ENCODE measurements at regions not wholly inside any gene's neighbourhood (a gene's known extent, or its start where the extent isn't known, plus 50 kb on each side); places are given as distances from the start of the nearest gene placed in this dataset.
"Not testable (repeated sequence)": the region's sequence is repeated elsewhere in the genome, so short reads cannot be mapped to it uniquely, and the experiment has no call there.

DNA sequence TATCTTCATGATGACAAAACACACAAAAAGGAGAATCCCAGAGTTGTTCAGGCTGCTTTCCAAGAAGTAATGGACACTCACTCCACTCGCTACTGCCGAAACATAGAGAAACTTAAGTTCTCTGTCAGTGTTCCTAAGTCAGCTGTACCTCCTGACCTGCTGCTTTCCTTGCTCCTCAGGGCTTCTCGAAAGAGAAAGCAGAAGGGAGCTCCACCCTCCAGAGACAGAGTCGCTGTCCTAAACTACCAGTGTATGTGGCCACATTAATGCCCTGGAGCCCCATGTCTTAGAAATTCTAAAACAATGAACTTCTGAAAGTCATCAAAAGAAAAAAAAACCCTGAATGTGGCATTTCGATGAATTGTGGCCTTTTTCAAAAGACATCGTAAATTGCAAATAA is 390.8 kb upstream of the MON1B start:
- DNase-seq (ENCODE audit: low read depth): no peak

DNA sequence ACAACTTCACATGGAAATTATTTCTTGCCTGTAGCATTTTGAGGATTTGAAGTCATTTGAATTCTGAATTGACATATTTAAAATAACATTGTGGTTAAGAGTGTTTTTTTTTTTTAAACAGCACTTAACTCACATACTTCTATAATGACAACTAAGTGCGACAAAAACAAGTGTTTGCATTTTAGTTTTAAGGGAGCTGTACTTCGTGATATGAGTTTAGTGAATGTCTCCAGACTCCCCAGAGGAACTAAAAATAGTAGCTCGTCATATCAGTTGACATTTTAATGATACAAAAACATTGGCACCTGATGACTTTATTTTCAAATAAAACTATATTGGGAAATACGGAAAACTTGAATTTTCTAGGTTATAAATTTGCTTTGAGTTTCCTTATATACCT is 389.6 kb upstream of the MON1B start:
- DNase-seq (ENCODE audit: low read depth): no peak

DNA sequence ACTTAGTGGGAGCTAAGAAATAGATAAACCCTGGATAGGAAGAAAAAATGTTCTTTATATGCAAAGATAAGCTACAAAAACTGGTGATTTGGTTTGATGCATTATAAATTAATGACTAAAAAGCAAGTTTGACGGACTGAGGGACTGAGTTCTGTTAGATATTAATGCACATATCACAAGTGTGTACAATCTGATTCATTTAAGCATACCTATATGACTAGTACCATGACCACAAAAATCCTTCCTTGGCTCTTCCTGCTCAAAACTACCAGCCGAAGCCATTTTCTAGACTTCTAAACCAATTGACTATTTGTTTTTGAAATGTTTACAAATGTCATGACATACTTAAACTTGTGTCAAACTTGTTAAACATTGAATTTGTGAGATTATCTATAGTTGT is 374.5 kb upstream of the MON1B start:
- DNase-seq (ENCODE audit: low read depth): no peak

DNA sequence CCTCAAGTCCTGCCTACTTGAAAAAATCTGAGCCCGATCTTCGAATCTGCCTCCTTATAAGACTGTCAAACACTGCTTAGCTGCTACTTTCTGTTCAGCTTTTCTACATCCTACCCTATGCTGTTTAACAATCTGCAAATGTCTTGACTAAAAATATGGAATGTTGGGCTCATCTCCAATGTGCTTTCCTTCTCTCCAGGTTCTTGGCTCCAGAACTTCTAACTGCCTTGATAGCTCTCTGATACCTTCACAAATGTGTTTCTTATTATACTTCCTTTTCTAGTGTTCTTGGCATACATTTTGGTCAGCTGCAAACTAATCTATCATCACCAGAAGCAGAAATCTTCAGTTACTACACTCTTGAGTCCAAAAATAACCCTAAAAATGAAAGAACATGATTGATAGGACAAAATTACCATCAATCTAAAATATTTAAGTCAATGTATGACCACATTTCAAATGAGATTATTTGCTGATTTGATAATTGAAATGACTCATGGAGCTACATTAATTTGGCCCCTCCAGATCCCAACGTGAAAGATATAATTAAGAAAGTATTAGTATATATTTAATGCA is 372.3 kb upstream of the MON1B start:
- no peak for DNase-seq (ENCODE audit: low read depth)

DNA sequence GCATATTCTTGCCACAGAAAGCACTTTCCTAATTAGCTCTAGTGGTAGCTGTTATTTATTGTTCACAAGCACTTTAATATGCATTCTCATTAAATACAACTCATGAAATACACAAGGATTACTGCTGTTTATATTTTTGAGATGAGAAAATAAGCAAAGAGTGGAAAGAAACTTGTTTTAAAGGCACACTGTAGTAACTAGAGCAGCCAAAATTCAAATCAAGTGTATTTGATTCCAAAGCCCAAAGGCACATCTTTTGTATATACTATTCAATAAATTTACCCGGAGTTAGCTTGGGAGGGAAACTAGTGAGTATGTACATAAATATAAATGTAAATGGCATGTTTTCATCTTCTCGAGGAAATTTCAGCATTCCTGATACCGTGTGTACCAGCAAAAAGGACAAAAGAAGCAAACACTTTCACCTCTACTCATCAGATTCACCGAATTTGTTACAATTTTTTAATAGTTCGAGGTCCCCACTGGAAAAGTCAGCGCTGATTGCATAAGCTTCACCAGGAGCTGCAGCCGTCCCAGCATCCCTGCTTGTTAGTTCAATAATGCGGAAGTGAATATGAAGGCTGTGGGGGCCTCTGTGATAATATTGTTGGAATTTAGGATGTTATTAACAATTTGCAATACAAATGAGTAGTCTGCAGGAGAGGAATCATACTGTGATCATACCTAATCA is 371.6 kb upstream of the MON1B start:
- no peak for DNase-seq (ENCODE audit: low read depth)

DNA sequence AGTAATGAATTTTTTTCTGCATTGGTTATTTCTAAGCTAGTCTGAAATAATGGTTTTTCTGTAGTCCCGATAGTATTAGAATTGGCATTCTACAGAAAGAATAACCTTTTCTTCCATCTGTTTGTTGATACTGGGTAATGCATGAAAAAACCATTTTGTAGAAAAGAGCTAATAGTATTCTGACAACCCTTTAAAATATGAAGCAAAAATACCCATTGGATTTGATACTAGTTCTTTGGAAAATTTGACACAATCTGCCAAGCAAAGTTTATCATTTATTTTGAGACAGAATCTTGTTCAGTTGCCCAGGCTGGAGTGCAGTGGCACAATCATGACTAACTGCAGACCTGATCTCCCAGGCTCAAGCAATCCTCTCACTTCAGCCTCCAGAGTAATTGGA is 366.8 kb upstream of the MON1B start:
- no peak for DNase-seq (ENCODE audit: low read depth)

DNA sequence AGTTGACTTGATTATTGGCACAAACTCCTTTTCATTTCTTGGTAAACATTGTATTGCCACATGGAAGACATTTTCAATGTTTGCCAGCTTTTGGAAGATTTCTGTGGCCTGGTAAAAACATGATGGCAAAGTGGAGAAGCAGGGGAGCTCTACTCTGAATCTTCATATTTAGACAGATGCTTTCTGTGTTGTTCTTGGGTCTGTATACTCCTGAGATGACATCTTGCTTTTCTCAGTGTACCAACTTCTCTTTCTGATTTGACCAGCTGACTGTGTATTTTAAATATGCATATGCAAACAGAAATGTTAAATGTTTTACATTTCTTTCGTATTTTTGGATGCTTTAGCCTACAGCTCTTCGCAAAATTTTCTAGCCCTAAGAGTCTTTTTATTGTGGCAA is 366.2 kb upstream of the MON1B start:
- no peak for DNase-seq (ENCODE audit: low read depth)

DNA sequence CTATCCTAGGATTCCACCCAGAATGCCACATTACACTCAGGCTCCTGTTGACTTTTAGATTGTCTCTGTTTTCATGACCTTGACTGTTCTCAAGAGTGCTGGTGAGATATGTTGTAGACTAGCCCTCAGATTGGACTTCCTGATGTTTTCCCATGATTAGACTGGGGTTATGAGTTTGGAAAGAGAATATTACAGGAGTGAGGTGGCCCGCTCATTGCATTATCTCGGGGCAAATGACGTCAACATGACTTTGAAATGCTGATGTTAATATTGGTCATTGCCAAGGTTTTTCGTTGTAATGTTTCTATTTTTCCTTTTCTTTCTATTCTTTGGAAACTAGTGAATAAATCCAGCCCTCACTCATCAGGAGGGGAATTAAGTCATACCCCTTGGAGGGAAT is 355.7 kb upstream of the MON1B start:
- DNase-seq (ENCODE audit: low read depth): no peak

DNA sequence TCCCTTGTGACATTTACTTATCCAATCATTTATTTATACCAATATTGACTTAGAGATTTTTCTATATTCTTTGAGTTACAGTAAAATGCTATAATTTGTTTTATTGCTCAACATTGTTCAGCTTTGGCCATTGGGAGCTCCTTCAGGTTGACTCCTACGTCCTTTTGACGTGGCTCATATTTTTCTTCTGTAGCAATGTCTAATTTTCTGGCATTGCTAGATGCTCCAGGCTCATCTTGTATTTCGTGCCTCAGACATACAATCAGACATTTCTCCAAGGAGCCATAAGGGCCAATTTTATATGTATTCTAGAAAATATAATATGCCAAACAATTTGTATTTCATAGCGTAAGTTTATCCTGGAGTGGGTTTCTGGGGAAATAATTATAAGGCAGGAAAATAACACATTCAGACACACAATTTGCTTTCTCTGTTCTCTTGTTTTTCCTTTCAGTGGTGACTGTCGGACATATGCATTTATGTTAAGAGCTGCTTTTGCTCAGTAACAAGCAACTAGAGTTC is 355.1 kb upstream of the MON1B start:
- DNase-seq (ENCODE audit: low read depth): no peak

DNA sequence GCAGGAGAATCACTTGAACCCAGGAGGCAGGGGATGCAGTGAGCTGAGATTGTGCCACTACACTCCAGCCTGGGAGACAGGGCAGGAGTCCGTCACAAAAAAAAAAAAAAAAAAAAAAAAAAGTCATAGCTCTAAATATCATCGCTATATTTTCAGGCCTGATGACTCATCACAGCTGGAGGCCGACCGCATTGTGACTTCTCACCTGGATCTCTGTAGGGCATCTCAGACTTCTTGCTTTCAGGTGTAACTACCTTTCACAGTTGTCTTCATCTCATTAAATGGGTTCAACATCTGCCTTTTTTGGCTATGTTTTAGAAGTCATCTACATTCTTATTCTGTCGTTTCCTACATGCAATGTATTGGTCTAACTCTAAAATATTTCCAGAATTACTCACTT is 353.1 kb upstream of the MON1B start:
- DNase-seq (ENCODE audit: low read depth): no peak

DNA sequence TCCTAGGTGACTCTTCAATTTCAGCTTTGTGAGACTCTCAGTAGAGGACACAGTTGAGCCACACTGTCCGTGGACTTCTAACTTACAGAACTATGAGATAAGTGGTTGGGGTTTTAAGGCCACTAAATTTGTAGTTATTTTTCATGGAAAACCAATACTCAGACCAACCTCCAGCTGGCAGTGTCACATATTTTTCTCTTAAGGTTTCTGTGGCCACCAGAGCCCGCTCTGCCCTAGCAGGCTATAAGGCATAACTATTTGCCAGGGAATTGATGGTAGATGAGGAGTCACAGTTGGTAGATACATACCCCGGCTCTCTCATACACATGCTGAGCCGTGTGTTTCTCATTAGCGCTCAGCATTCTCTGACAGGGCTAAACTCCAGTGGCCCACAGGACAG is 336.8 kb upstream of the MON1B start:
- no peak for DNase-seq (ENCODE audit: low read depth)

DNA sequence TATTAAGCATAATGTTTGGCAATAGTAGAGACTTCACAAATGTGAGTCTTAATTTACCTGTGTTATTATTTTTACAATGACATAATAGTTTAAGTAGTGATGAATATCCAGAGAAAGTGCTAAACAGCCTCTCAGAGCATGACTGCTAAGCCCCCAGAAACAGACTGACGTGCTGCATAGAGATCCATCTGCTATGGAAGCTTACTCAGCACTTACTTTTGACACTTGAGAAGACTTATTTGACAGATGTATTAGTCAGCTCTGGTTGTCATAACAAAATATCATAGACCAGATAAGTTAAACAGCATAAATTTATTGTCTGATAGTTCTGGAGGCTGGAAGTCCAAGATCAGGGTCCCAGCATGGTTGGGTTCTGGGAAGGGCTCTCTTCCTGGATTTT is 334.9 kb upstream of the MON1B start:
- no peak for DNase-seq (ENCODE audit: low read depth)

DNA sequence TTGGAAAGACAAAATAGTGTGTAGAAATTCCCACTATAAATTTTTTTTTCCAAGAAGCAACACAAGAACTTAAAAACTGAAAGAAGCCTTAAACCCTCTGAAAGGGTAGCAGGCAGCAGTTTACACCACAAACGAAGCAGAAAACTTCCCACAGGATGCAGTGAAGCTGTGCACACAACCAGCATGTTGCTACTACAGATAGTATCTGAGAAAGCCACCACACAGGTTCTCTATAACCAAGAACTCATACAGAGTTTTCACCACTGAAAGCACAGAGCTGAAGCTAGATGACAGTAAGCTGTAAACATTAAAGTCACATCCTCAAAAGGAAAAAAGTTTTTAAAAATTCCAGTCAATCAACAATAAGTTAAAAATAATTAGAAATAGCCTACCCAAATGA is 333.6 kb upstream of the MON1B start:
- DNase-seq (ENCODE audit: low read depth): no peak

DNA sequence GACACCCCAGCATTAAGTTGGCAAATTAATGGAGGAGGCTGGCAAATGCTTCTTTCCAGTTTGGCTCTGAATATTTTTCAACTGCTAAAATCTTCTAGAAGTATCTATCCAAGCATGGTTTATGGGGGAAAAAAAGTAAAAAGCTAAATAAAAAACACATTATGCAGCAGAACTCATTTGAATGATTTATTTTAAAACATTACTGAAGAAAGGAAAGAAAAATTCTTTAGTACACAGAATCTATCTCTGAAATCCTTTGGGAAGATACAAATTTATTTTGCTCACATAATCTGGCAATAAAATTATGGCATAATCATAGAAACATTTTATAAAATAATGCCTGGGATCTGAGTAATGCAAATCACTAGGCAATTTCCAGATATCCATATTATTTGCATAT is 328.1 kb upstream of the MON1B start:
- no peak for DNase-seq (ENCODE audit: low read depth)

DNA sequence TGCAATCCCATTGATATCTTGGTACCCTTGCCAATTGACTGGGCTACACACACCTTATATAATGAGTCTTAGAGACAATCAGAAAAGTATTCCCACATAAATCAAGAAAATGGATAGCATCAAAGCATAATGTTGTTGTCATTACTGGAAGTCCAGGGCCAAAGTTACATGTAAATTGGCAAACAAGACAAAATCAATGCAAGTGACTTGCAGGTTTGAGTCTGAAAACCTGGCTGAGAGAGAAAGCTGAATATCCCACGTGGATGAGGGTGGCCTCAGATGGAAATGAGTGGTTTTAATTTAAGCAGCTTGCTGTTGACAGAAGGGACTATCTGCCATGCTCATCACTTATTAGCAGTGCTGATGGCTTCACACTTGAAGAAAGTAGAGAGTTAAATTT is 324.0 kb upstream of the MON1B start:
- no peak for DNase-seq (ENCODE audit: low read depth)

DNA sequence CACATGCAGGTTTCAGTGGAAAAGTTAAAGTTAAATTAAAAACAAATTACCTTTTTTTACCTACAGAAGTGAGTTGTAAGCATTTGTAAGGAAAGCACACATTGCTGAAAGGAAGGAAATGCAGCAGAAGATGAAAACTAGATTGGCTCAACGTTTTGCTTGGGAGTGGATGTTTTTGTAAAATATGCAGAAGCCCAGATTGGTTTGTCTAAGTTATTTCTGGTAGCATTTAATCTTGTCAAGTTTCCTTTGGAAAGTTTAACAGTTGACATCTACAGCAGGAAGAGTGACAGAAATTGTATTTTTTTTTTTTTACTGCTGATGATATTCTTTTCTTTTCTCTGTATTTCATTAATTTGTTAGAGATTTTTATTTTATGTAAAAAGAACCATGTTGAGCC is 315.1 kb upstream of the MON1B start:
- DNase-seq (ENCODE audit: low read depth): no peak

DNA sequence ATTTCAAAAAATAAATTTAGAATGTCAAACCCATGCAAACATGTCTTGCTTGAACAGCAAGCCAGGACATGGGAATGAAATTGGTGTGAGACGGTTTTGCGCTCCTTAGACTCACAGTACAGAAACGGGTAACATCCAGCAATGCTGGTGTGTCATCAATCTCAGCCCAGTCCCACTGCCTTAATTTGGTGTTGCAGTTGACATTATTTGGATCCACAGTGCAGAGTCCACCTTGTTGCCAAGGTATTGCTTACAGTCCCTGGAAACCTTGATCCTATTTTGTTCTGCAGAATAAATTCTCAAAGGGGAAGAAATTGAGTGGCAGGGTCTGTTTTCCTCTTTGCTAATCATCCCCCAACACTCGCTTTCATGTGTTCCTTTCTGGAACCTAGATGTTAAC is 311.6 kb upstream of the MON1B start:
- DNase-seq (ENCODE audit: low read depth): no peak

DNA sequence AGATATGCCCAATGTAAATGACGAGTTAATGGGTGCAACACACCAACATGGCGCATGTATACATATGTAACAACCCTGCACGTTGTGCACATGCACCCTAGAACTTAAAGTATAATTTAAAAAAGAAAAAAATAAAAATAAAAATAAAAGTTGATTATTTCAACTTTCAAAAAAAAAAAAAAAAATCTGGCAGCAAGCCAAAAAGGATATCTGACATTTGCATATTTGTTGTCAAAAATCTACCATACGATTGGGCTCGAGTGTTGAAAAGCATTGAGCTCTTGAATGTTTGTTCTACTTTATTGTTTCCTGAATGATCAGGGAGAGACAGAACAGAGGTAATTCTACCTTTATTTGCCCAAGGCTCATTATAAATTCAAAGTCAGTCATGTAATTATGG is 310.5 kb upstream of the MON1B start:
- DNase-seq (ENCODE audit: low read depth): not testable (repeated sequence)

DNA sequence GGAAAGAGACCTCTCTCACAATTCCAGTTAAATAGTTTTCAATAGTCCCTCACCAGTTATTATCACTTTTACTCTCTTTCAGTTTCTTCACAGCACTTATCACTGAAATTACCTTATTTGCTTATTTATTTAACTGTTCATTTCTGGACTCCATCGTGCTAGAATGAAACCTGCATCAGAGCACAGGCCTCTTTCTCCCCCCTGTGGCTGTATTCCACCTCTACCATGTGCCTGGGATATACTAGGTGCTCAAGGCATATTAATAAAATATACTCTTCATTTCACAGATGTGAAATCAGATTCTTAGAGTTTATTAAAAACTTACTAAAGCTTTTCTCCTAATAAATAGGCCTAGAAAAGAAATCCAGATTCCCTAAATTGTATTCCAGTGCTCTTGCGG is 308.9 kb upstream of the MON1B start:
- no peak for DNase-seq (ENCODE audit: low read depth)

DNA sequence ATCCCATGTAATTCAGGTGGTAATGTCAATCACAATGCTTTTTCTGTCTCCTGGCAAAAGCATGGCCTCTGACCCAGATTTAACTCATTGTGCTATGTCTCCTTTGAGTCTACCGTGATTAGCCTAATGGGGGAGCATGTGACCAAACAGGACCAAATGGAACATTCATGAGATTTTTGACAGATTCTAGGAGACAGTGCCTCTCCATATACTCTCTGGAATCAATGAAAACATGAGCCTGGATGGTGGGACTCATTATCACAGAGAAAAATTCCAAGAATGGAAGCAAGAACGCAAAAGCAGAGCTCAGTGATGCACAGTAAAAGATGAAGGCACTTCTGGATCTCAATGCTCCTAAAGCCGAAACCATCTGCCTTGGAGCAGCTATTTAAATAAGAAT is 307.9 kb upstream of the MON1B start:
- DNase-seq (ENCODE audit: low read depth): no peak

DNA sequence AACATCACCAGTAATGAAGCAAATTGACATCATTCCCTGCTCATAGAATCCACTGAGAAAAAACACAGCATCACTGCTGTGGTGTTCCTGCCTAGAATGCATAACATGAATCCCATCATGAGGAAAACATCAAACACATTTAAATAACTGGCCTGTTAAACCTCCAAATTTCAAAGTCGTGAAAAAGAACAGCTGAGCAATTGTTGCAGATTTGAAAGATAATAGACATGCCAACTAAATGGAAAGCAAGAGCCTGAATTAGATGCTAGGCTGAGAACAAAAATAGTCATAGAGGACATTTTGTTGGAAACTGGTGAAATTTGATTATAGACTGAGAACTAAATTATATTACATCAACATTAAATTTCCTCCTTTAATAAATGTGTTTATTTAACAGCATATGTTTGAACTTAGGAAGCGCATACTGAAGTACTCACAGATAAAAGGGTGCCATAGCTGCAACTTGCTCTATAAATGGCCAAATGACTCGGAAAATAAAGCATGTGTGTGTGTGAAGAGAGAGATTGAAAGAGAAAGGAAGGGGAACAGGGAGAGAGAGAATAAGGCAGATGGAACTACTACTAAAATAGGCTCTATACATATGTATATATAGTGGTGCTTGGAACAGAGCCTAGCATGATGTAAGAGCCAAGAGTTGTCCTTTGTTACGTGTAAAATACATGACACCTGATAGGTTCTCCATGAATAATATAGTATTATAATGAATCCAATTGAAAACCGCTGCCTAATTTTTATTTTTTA is 305.0 kb upstream of the MON1B start:
- no peak for DNase-seq (ENCODE audit: low read depth)

DNA sequence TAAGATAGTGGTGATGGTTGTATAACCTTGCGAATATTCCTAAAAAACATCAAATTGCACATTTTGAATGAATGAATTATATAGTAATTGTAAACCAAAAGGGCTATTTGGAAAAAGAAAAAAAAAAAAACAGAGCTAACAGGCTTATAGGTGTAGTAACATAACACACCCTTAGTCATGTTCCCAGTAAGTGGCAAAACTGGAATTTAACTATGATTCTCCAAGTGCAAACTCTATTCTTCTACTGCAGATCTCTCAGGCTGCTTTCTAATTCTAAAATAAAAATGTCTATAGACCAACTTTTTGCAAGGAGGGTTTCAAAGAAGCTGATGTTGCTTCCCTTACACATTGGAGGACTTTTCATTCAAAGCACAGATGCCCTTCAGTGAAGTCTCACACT is 293.2 kb upstream of the MON1B start:
- DNase-seq (ENCODE audit: low read depth): no peak

DNA sequence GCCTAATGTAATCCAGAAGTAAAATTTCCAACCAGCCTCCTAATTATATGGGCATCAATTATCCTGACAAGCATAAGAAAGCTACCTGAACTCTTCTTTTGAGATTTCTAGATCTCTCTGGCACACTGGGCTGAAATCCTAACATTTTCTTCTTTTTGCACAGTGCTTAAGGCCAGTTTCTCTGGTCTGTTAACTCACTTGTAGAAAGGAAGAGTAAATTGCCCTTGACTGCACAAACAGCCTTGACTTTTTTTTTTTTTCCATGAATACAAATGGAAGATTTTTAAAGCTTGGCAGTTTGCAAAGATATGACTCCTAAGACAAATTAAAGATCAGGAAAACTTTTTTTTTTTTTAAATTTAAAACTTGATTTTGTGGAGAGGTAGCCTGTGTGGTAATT is 291.2 kb upstream of the MON1B start:
- no peak for DNase-seq (ENCODE audit: low read depth)

Measured in LHCN-M2 (cell line).